Choroid plexus epithelial cell (primary cell): ENCODE measurements at regions not wholly inside any gene's neighbourhood (a gene's known extent, or its start where the extent isn't known, plus 50 kb on each side); places are given as distances from the start of the nearest gene placed in this dataset.
A peak's percentile ranks its signal among the peaks of the same experiment; 100 is the strongest.

Experiments used
- DNase-seq: peaks from one replicate; pipeline ENCODE4 v3.0.0-alpha.2; 2010; ENCODE audit warnings: low read depth
- H3K4me3 ChIP-seq: 2 replicates; pipeline ENCODE4 v1.5.1; 2011; ENCODE audit warnings: low read depth, mild to moderate bottlenecking, control low read depth, low read length, moderate library complexity
- TF ChIP-seq, protein P1 (sequence below): conservative IDR thresholded peaks from 2 replicates; pipeline ENCODE4 v1.5.1; 2011; ENCODE audit warnings: low read depth, mild to moderate bottlenecking, control low read depth, inconsistent platforms, low read length, moderate library complexity

DNA sequence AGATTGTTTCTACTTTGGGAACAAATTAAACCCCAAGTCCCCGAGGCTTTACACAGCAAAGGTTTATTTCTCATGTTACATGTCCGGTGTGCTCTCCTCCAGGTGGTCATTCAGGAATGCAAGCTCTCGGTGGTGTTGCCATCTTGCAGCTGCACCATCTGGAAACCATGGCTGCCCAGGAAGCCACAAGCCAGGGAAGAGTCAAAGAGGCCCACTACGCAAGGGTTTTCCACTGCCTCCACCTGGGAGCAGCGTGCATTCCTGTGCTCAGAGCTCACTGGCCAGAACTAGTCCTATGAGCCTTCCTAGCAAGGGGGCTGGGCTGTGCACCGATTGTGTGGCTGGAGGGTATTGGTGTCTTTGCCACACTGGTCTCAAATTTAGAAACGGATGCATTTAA, 128.8 kb upstream of the FOXF1 start:
- peak; percentile 41 for DNase-seq
- H3K4me3 ChIP-seq: no peak overlapping the region
- TF ChIP-seq, protein P1, sequence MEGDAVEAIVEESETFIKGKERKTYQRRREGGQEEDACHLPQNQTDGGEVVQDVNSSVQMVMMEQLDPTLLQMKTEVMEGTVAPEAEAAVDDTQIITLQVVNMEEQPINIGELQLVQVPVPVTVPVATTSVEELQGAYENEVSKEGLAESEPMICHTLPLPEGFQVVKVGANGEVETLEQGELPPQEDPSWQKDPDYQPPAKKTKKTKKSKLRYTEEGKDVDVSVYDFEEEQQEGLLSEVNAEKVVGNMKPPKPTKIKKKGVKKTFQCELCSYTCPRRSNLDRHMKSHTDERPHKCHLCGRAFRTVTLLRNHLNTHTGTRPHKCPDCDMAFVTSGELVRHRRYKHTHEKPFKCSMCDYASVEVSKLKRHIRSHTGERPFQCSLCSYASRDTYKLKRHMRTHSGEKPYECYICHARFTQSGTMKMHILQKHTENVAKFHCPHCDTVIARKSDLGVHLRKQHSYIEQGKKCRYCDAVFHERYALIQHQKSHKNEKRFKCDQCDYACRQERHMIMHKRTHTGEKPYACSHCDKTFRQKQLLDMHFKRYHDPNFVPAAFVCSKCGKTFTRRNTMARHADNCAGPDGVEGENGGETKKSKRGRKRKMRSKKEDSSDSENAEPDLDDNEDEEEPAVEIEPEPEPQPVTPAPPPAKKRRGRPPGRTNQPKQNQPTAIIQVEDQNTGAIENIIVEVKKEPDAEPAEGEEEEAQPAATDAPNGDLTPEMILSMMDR: no peak

DNA sequence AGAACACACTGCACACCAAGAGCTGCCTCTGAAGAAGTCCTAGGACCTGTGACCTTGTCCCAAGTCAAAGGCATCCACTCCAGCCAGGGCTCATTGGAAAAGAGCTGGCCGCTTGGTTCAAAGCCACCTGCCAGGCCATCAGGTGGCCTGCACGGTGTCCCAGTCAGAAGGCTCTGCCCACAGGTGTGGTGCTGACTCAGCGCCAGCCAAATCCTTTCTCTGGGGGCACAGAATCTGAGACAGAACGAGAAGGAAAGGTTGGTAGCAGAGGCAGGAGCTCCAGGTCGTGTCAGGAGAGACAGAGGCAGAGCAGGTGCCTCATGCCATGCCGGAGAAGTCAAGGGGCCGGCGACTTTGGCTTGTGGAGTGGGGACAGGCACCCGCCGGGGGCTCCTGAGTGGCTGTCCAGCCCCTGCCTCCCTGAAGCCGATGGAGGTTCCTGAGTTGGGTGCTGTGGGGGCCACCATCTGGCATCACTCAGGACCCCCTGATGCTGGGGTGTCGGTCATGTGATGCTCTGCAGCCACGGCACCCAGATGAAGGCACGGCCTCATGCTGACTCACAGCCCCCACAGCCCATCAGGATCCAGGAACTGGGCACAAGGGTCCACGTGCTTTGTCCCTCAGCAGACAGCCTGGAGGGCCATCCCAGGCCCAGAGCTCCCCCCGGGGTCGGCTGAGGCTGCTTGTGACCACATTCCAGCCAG, 128.1 kb upstream of the FOXF1 start:
- DNase-seq: no peak
- TF ChIP-seq, protein P1: no peak
- no peak overlapping the region for H3K4me3 ChIP-seq

DNA sequence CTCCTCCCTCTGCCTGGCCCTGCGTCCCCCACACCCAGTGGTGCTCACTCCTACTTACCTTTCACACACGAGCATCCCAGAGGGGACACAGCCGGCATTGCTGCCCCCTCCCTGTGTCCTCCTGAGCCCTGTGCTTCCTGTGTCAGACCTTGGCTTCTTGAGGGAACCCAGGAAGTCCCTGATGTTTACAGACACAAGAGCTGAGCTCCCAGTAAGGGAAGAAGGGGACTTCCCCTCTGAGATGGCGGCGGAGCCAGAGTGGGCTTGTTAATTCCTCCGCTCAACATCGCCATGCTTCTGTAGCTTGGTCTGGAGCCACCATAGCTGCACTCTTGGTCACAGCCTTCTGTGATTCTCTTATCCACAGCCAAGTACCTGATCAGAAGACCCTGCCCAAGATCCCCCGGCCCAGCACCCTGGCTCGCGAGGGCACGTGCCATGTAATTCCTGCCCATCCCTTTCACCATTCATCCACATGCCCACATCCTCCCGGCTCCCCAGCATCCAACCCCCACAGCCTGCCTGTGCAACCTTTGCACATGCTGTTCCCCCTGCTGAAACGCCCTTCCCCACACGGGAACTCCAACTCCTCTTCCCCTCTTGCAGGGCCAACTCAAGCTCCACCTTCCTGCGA, 127.4 kb upstream of the FOXF1 start:
- H3K4me3 ChIP-seq: no peak overlapping the region
- TF ChIP-seq, protein P1: no peak
- DNase-seq: no peak

DNA sequence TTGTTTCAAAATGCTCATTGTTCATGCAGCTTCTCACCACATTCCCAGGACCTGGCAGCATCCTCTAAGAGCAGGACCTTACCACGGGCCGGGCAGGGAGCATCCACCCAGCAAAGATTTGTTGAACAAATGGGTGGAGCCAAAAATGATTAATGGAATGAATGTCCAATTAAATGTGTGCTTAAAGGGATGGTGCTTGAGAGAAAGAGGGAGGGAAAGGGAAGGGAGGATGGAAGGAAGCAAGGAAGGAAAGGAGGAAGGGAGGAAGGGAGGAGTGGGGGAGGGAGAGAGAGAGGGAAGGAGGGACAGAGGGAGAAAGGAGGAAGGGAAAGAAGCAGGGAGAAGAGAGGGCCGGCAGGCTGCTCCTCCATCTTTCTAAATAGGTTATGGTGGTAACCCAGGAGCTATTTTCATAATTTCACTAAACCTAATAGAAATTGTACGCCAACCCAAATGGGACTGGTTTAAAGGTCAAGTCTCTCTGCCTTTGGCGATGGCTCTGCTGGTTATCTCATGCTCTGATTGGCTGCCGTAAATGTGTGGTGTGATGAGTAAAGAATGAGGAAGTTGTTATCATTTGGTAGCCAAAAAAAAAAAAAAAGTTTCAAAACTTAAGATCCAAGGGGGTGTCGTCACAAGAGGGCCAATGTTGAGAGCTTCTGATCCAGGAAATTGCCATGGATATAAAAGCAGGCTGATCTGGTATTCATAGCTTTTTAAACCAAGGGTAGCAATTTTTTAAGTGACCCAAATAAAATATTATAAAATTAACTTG, 126.7 kb upstream of the FOXF1 start:
- peak; percentile 90 for DNase-seq
- TF ChIP-seq, protein P1: no peak
- H3K4me3 ChIP-seq: no peak overlapping the region

DNA sequence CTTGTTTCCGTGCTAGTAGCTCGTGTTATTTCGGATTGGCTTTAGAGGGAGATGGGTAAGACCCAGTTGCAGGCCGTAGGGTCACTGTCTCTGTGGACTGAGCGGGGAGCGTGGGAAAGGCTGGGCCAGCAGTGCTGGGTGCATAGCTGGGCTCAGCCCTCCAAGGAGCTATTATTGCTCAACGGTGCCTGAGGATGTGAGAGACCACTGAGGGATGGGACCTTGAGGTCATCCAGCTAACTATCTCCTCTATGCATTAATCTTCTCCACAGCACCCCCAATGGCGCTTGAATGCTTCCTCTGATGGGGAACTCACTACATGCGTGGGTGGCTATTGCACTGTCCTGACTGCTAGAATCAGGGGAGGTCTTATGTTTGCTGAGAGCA, 126.1 kb upstream of the FOXF1 start:
- H3K4me3 ChIP-seq: no peak overlapping the region
- DNase-seq: peak; percentile 68
- TF ChIP-seq, protein P1: no peak

DNA sequence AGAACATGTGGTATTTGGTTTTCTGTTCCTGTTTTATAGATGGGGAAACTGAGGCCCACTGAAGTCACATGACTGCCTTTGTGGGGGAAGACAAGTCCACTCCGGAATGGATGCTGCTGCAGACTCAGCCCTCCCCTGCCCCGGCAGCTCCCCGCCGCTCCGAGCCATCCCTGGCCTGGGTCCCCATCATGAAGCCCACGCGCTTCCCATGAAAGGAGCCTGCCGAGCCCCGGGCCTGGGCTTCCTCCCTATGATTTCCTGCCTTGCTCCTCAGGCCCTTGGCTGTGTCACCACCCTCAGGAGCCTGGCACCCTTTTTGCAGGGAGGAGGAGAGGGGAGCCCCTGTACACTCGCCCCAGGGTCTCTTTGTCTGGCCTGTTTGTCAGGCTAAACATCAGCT, 125.3 kb upstream of the FOXF1 start:
- DNase-seq: no peak
- H3K4me3 ChIP-seq: no peak overlapping the region
- TF ChIP-seq, protein P1: no peak
